ENCODE measurements at regions not wholly inside any gene's neighbourhood (a gene's known extent, or its start where the extent isn't known, plus 50 kb on each side); places are given as distances from the start of the nearest gene placed in this dataset.

DNA sequence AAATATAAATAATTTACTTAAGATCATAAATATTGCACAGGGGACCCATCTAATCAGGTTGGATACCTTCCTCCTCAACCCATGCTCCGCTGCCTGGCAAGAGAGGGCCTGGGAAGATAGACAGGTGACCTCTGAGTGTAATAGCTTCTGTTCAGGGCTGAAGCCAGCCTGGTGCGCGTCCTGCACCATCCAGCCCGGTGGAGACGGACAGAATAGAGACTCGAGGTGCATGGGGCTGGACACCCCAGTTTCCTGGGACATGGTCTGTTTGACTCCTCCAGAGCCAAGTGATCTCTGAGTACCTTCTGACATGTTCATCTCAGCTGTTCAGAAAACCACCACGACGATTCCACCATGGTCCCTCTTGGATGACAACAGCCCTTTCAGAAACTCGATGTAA lies 209.3 kb upstream of the MYT1L start:
- TF ChIP-seq, protein P1, sequence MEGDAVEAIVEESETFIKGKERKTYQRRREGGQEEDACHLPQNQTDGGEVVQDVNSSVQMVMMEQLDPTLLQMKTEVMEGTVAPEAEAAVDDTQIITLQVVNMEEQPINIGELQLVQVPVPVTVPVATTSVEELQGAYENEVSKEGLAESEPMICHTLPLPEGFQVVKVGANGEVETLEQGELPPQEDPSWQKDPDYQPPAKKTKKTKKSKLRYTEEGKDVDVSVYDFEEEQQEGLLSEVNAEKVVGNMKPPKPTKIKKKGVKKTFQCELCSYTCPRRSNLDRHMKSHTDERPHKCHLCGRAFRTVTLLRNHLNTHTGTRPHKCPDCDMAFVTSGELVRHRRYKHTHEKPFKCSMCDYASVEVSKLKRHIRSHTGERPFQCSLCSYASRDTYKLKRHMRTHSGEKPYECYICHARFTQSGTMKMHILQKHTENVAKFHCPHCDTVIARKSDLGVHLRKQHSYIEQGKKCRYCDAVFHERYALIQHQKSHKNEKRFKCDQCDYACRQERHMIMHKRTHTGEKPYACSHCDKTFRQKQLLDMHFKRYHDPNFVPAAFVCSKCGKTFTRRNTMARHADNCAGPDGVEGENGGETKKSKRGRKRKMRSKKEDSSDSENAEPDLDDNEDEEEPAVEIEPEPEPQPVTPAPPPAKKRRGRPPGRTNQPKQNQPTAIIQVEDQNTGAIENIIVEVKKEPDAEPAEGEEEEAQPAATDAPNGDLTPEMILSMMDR (conservative IDR thresholded peaks at IDR 0.05; ENCODE audit: low read length) = no peak
- no peak overlapping the region for H3K4me3 ChIP-seq (ENCODE audit: low read length)
- no peak for DNase-seq (ENCODE audit: low read depth)

DNA sequence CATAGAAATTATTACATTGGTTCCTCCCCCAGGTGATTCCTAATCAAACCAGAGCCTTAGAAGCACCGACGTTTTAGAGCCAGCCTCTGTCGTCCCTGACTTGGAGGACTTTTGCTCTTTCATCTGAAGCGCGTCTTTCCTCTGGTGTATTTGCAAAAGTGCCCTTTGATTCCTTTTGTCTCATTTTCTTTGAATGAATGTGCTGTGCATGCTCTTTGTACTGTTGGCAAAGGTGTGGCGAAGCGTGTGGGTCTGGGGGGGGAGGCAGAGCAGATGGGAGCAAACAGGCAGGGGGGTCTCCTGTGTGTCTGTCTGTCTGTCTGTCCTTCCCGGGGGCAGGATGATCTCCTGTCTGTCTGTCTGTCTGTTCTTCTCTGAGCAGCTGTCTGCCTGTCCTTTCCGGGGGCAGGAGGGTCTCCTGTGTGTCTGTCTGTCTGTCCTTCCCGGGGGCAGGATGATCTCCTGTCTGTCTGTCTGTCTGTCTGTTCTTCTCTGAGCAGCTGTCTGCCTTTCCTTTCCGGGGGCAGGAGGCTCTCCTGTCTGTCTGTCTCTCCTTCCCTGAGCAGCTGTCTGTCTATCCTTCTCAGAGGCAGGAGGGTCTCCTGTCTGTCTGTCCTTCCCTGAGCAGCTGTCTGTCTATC lies 205.5 kb upstream of the MYT1L start:
- no peak for DNase-seq (ENCODE audit: low read depth)
- no peak overlapping the region for H3K4me3 ChIP-seq (ENCODE audit: low read length)
- TF ChIP-seq, protein P1 (conservative IDR thresholded peaks at IDR 0.05; ENCODE audit: low read length) = no peak

DNA sequence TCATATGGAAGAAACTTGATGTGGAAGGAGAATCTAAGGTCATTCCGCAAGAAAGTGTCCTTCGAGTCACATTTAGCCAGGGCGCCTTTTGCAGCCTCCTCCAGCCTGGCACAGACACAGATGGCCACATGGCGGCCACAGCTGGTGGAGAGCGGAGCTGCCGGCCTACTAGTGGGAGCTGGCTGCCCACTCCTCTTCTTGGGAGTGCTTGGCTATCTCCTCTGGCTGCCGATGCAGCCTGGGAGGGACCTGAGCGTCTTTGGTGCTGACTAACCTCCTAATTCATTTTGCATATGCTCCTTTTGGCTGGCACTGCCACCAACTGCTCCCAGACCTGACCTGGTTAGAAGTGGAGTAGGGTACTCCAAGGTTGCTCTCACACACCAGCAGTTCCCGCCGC lies 199.3 kb upstream of the MYT1L start:
- DNase-seq (ENCODE audit: low read depth) = no peak

DNA sequence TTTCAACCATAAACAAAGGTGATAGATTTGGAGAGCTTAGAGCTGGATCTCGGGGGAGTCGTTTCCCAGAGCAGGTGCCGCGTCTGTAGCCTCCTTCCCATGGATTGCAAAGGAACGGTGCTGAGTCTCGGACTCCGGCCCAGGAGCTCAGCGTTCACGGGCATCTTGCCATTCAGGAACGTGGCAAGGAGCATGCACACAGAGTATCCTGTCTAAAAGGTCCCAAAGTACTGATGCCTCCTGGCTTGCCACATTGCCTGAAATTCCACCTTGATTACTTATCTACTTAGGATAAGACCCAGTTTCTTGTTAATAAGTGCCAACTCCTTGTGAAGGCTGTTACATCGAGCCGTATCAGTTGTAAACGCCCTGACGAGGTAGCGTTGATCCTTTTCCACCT lies 197.8 kb upstream of the MYT1L start:
- TF ChIP-seq, protein P1 (conservative IDR thresholded peaks at IDR 0.05; ENCODE audit: low read length) = no peak
- no peak for DNase-seq (ENCODE audit: low read depth)
- H3K4me3 ChIP-seq (ENCODE audit: low read length) = no peak overlapping the region

More for the DNA sequence above, 199.3 kb upstream of the MYT1L start:
- TF ChIP-seq, protein P1 (conservative IDR thresholded peaks at IDR 0.05; ENCODE audit: low read length) = no peak
- no peak overlapping the region for H3K4me3 ChIP-seq (ENCODE audit: low read length)

DNA sequence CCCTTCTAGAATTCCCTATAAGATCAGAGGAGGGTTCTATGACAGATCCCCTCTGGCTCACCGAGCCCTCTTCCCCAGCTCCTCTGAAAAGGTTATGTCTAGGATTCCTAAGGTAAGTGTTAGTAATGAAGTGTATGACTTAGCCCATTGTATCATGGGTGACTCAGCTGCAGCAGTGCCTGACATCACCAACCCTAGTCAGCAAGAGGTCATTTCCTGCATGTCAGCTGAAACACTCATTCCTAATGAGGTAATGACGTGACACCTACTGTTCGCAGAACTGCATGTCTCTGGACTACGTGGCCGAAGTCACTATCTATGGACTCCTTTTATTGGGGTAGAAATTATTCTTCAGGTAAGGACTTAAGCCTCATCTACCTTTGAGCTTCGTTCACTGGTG lies 196.1 kb upstream of the MYT1L start:
- no peak for DNase-seq (ENCODE audit: low read depth)
- H3K4me3 ChIP-seq (ENCODE audit: low read length) = no peak overlapping the region
- TF ChIP-seq, protein P1 (conservative IDR thresholded peaks at IDR 0.05; ENCODE audit: low read length) = no peak

DNA sequence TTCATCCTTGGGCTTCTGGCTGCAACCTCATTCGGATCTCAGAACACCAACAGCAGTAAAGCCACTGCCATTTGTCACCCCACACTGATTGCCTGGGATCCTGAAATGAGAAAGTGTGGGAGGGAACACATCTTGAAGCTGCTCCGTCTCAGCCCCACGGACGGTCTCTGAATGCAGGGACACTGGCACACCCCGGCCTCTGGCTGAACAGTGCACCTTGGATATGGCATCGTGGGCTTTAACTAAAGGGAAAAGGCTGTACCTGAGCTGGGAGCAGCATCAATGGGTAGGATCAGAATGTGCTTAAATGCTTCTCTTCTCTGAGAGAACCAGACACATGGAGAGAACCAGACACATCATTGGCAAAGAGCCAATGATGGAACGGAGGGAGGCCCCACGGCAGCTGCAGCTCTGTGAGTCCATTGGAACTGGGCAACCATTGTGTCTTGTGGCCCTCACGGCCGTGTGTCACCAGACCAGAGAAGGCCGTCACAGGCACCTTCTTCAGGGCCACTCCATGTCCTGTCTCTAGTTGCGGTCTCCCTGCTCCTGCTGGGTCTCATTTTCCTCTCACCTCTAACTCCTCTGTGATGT lies 193.4 kb upstream of the MYT1L start:
- H3K4me3 ChIP-seq (ENCODE audit: low read length) = no peak overlapping the region
- no peak for DNase-seq (ENCODE audit: low read depth)
- TF ChIP-seq, protein P1 (conservative IDR thresholded peaks at IDR 0.05; ENCODE audit: low read length) = no peak

Measured in AG10803 (cell line).